ENCODE measurements at regions not wholly inside any gene's neighbourhood (a gene's known extent, or its start where the extent isn't known, plus 50 kb on each side); places are given as distances from the start of the nearest gene placed in this dataset.
"Not testable (repeated sequence)": the region's sequence is repeated elsewhere in the genome, so short reads cannot be mapped to it uniquely, and the experiment has no call there.

DNA sequence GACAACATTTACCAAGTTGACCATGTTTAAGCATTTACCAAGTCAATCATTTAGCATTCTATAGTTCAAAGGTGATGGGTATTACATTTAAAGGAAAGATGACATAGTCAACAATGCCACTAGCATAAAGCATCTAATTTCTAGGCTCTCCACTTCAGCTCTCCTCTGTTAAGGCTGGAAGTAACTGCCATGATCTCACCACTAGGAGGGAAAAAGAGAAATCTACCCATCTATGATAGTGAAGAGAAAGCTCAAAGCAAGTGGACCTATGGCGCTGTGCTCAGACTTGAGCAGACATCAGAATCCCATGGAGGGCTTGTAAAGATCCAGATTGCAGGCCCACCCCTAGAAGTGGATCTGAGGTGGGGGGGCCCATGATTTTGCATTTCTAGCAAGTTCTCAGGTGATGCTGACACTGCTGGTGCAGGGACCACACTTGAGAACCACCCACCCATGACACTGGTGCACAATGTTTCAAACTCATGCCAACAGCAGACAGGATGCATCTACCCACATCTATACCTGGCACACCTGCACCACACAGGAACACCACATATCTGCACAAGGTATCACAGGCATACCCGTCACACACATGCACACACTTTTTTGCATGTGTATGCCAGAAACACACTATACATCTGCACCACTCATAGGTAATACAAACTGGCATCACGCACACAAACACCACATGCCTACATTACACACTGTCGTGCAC lies 392.9 kb upstream of the RUNX1 start:
- no peak for DNase-seq (ENCODE audit: low spot score in 2 of 2)
- Histone ChIP-seq H3K27me3 (no peaks in the 10 kb centered on the region), H3K4me1 (peaks cover 0 to 10% (median 8%) of the 10 kb centered on the region in 4 donors), H3K27ac (no peak overlapping the region), H3K4me3 (no peak overlapping the region), H3K9me3 (no peaks in the 10 kb centered on the region), H3K36me3 (no peaks in the 10 kb centered on the region)
- WGBS, 2 donors, result 95 to 98% methylated on average over 4 of the region's 4 CpGs
- TF ChIP-seq EP300 (IDR thresholded peaks at IDR 0.05) (no peak), POLR2A (IDR thresholded peaks at IDR 0.05) (no peak)
- TF ChIP-seq, protein P1, sequence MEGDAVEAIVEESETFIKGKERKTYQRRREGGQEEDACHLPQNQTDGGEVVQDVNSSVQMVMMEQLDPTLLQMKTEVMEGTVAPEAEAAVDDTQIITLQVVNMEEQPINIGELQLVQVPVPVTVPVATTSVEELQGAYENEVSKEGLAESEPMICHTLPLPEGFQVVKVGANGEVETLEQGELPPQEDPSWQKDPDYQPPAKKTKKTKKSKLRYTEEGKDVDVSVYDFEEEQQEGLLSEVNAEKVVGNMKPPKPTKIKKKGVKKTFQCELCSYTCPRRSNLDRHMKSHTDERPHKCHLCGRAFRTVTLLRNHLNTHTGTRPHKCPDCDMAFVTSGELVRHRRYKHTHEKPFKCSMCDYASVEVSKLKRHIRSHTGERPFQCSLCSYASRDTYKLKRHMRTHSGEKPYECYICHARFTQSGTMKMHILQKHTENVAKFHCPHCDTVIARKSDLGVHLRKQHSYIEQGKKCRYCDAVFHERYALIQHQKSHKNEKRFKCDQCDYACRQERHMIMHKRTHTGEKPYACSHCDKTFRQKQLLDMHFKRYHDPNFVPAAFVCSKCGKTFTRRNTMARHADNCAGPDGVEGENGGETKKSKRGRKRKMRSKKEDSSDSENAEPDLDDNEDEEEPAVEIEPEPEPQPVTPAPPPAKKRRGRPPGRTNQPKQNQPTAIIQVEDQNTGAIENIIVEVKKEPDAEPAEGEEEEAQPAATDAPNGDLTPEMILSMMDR (IDR thresholded peaks at IDR 0.05), result no peak

DNA sequence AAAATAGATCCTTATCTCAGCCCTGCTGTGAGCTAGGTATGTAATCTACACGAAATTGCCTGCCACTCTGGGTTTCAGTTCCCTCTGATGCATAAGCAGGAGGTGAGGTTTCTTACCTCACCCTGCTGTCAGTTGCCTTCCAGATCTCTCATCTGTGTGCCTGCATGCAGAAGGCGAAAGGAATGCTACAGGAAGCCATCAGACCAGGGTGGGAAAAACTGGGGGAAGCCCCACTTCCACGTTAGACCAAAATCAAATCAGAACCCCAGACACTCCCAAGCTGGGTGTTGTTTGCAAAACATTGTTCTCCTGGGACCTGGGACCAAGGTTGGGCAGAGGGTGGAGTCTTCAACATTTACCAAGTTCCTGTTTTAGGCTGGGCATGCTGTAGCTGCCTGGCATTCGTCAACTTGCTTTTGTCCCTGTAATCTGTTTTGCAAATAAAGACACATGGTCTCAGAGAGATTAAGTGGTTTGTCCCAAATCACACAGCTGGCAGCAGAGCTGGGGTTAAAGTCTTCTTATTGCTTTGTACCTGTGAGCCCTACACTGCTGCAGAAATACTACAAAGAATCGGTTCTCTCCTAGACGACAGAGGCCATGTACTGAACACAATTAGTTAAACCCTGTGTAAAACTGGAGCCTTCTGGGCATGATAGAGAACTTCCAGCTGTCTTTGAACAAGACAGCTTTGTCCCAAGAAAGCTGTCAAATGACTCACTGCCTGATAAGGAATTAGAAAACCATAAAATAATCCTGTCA lies 389.7 kb upstream of the RUNX1 start:
- WGBS, 2 donors, result 41% methylated on average over 6 of the region's 6 CpGs
- Histone ChIP-seq H3K27me3 (no peaks in the 10 kb centered on the region), H3K4me3 (no peak overlapping the region), H3K4me1 (peaks cover 0 to 10% (median 8%) of the 10 kb centered on the region in 4 donors), H3K36me3 (no peaks in the 10 kb centered on the region), H3K9me3 (peaks cover 0 to 13% (median 4%) of the 10 kb centered on the region in 4 donors), H3K27ac (no peak overlapping the region)
- no peak for DNase-seq (ENCODE audit: low spot score in 2 of 2)
- TF ChIP-seq POLR2A (IDR thresholded peaks at IDR 0.05), result no peak
- TF ChIP-seq, protein P1 (IDR thresholded peaks at IDR 0.05), result no peak
- TF ChIP-seq EP300 (IDR thresholded peaks at IDR 0.05), result no peak

DNA sequence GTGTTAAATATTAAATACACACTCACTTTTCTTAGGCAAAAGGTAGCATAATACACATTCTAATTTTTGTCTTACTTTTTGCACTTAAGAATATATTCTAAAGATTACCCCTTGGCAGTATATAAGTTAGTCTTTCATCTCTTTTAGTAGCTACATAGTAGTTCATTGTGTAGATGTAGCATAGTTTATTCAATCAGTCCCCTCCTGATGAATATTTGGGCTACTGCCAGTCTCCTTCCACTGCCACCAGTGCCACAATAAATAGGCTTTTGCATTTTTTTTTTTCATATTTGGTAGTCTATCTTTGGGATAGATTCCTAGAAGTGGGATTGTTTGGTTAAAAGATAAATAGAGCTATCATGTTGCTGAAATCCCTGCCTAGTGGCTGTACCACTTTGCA lies 388.8 kb upstream of the RUNX1 start:
- no peak for DNase-seq (ENCODE audit: low spot score in 2 of 2)
- Histone ChIP-seq H3K9me3 (peaks cover 0 to 22% (median 4%) of the 10 kb centered on the region in 4 donors), H3K27ac (no peak overlapping the region), H3K27me3 (no peaks in the 10 kb centered on the region), H3K4me3 (no peak overlapping the region), H3K4me1 (peaks cover 0 to 10% (median 8%) of the 10 kb centered on the region in 4 donors), H3K36me3 (no peaks in the 10 kb centered on the region)
- no peak for TF ChIP-seq POLR2A (IDR thresholded peaks at IDR 0.05)
- TF ChIP-seq EP300 (IDR thresholded peaks at IDR 0.05), result no peak
- TF ChIP-seq, protein P1 (IDR thresholded peaks at IDR 0.05), result no peak

DNA sequence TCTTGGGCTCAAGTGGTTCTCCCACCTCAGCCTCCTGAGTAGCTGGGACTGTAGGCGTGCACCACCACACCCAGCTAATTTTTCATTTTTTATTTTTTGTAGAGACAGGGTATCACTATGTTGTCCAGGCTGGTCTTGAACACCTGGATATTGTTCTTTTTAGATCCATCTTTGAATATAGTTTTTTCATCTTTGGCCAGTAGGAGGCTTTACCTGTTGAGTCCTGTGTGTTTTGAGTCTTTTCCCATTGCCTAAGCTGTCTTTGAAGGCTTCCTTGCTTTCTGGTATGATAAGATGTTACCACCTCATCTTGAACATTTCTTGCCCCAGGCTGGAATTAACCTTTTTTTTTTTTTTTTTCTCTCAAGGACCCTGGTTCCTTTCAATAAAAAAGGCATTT lies 387.8 kb upstream of the RUNX1 start:
- Histone ChIP-seq H3K36me3 (no peaks in the 10 kb centered on the region), H3K9me3 (peaks cover 0 to 32% (median 4%) of the 10 kb centered on the region in 4 donors), H3K27ac (no peak overlapping the region), H3K27me3 (no peaks in the 10 kb centered on the region), H3K4me3 (no peak overlapping the region), H3K4me1 (peaks cover 0 to 10% (median 8%) of the 10 kb centered on the region in 4 donors)
- DNase-seq (ENCODE audit: low spot score in 2 of 2), result no peak
- 96 to 100% methylated on average over 1 of the region's 1 CpG for WGBS, 2 donors
- TF ChIP-seq EP300 (IDR thresholded peaks at IDR 0.05), result no peak
- TF ChIP-seq, protein P1 (IDR thresholded peaks at IDR 0.05), result no peak
- no peak for TF ChIP-seq POLR2A (IDR thresholded peaks at IDR 0.05)

DNA sequence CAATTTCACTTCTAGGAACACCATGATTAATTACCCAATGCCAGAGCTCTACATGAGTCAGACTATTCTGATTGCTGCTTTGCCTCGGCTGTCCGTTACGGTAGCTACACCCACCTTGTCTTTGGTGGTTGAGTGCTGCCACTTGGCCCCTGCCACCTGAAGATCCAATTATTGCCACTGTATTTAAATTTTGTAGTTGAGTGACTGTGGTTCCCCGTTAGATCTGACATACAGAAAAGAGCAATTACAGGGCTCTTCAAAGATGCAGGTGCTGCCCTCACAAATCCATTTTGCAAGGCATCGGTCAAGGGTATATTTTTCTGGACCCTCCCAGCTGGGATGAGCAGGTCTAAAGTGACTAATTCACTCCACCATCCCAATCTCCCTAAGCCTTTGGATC lies 383.5 kb upstream of the RUNX1 start:
- Histone ChIP-seq H3K9me3 (peaks cover 0 to 39% (median 4%) of the 10 kb centered on the region in 4 donors), H3K4me1 (peaks cover 0 to 22% (median 4%) of the 10 kb centered on the region in 4 donors)
- H3K4me3 ChIP-seq; DNase-seq (ENCODE audit: low spot score in 2 of 2); H3K27me3 ChIP-seq; H3K27ac ChIP-seq; H3K36me3 ChIP-seq: not testable (repeated sequence)
- WGBS, 2 donors, result 76 to 97% methylated on average over 4 to 5 of the region's 5 CpGs

Data from tibial nerve (tissue), 4 donors.